ENCODE measurements at regions not wholly inside any gene's neighbourhood (a gene's known extent, or its start where the extent isn't known, plus 50 kb on each side); places are given as distances from the start of the nearest gene placed in this dataset.
"Not testable (repeated sequence)": the region's sequence is repeated elsewhere in the genome, so short reads cannot be mapped to it uniquely, and the experiment has no call there.

DNA sequence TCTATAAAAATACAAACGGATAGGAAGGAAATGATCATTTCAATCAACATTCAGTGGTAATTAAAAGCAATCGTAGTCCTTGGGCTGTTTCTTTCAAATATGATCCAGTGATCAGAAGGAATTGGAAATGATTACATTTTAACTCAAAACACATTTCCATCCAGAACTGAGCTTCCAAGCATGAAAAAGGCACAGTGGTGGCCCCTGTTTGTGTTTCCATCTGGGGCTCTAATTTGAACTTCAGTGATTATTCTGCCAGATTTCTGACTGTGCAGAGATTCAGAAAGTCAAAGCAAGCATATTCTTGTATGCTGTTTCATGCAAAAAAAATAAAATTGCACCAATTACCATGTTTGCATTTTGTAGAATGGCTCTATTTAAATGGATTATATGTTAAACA, 157.0 kb upstream of the LMNTD1 start:
- Mint-ChIP-seq H3K4me3 (no peak overlapping the region), H3K9me3 (peaks cover 2 to 3% of the 10 kb centered on the region in 2 donors), H3K27me3 (ENCODE audit: low read depth) (no peaks in the 10 kb centered on the region), H3K4me1 (ENCODE audit: low read depth) (peaks cover 14% of the 10 kb centered on the region), H3K36me3 (ENCODE audit: insufficient read depth in 2 of 2) (peaks cover 0 to 2% of the 10 kb centered on the region in 2 donors), H3K27ac (no peak overlapping the region)
- ATAC-seq (replicated peaks in 1 of 2) (no peak), DNase-seq (no peak)

DNA sequence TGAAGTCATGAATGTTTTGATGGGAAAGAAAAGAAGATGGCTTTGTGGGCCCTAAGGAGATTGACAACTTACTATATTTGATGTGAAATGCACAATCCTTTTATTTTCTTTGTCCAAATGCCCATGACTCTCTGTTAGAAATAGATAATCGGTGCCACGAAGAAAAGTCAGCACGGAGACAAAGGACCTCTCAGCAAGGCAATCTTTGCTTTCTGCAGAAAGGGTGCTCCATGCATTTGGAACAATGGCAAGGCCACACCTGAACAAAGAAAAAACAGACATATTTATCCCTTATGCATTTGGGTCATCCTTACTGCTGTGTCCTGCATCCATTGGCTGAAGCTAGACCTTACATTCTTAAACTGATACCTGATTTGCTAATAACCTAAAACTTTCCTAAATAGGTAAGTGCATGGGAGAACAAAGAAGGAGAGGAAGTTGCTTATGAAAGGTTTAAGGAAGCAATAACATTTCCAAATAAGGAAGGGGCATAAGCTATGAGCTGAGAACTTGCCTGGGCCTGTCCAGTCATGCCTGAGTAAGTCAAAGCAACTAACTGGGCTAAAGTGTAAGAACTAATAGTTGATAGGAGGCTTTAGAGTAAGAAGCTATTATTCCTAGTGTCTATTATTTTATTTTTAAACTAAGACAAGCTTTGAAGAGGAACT, 158.0 kb upstream of the LMNTD1 start:
- not testable (repeated sequence) for H3K36me3 Mint-ChIP-seq (ENCODE audit: insufficient read depth in 2 of 2); ATAC-seq (replicated peaks in 1 of 2); H3K9me3 Mint-ChIP-seq; H3K4me3 Mint-ChIP-seq; H3K27me3 Mint-ChIP-seq (ENCODE audit: low read depth); H3K27ac Mint-ChIP-seq; DNase-seq
- peaks cover 14% of the 10 kb centered on the region for H3K4me1 Mint-ChIP-seq (ENCODE audit: low read depth)

DNA sequence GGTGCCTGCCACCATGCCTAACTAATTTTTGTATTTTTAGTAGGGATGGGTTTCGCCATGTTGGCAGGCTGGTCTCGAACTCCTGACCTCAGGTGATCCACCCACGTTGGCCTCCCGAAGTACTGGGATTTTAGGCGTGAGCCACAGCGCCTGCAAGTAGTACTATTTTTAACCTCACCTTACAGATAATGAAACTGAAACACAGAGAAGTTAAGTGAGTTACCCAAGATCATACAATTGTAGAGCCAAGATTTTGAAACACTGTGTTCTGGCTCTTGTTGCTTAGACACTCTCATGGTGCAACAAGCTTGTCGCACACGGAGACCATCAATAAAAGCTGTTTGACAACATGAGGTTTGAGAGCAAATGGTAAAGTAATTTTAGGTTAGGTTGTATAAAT, 159.1 kb upstream of the LMNTD1 start:
- H3K27ac Mint-ChIP-seq: no peak overlapping the region
- peak in 1 of 2 donors; percentile 12 for DNase-seq
- no peaks in the 10 kb centered on the region for H3K27me3 Mint-ChIP-seq (ENCODE audit: low read depth)
- peaks cover 14% of the 10 kb centered on the region for H3K4me1 Mint-ChIP-seq (ENCODE audit: low read depth)
- H3K4me3 Mint-ChIP-seq: no peak overlapping the region
- H3K9me3 Mint-ChIP-seq: peaks cover 2 to 3% of the 10 kb centered on the region in 2 donors
- H3K36me3 Mint-ChIP-seq (ENCODE audit: insufficient read depth in 2 of 2): no peaks in the 10 kb centered on the region
- ATAC-seq (replicated peaks in 1 of 2): peak in 1 of 2 donors; percentile 44

DNA sequence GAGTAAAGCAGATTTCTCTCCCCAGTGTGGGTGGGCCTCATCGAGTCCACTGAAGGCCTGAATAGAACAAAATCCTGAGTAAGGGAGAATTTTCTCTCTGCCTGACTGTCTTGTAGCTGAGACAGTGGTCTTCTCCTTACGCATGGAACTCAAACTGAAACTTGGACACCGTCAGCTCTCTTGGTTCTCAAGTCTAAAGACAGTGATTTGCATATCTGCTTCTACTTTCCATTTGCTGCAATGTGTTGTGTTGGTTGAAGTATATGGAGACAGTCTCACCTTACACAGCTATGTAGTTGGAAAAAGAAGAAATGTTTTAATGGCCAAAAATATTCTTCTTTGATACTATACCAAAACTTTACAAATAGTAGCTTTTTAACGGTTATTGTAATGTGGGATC, 160.2 kb upstream of the LMNTD1 start:
- no peak for DNase-seq
- Mint-ChIP-seq H3K4me3 (no peak overlapping the region), H3K27me3 (ENCODE audit: low read depth) (no peaks in the 10 kb centered on the region), H3K4me1 (ENCODE audit: low read depth) (peaks cover 20% of the 10 kb centered on the region), H3K9me3 (peaks cover 2 to 3% of the 10 kb centered on the region in 2 donors), H3K36me3 (ENCODE audit: insufficient read depth in 2 of 2) (no peaks in the 10 kb centered on the region), H3K27ac (no peak overlapping the region)
- ATAC-seq (replicated peaks in 1 of 2): no peak

DNA sequence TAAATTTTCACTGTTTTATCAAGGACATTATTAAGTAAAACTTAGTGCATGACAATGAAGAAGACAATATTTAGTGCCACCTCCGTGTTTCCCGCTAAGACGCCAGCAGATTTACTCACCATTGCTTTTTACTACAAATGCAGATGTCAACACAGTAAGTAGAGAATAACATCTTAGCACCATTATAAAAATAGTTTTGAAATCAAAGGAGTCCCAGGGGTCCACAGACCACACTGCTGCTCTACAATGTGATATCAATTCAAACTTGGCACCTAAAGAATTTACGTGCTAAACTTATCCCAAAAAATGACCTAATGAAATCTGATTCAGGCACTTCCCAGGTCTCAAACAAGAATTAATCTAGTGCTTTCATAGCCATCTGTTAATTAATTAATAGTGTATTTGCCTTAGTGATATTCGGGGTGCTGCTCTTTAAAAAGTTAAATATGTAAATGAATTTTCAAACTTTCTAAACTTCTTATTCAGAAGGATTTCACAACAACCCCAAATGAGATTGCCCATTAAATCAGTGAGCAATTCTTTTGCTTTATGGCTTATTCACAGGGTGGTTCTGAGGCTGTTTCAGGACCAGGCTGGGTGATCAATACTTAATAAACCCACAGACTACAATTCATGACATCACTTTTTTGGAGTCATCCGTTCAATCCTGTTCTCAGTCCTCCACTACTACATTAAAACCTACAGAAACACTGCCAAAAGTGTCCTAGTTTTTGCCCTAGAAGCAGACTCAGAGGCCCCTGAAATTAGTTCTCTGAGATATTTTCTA, 161.3 kb upstream of the LMNTD1 start:
- peaks cover 20% of the 10 kb centered on the region for H3K4me1 Mint-ChIP-seq (ENCODE audit: low read depth)
- no peak overlapping the region for H3K4me3 Mint-ChIP-seq
- H3K27me3 Mint-ChIP-seq (ENCODE audit: low read depth): no peaks in the 10 kb centered on the region
- H3K27ac Mint-ChIP-seq: no peak overlapping the region
- ATAC-seq (replicated peaks in 1 of 2): no peak
- H3K36me3 Mint-ChIP-seq (ENCODE audit: insufficient read depth in 2 of 2): no peaks in the 10 kb centered on the region
- no peak for DNase-seq
- peaks cover 0 to 1% of the 10 kb centered on the region in 2 donors for H3K9me3 Mint-ChIP-seq

DNA sequence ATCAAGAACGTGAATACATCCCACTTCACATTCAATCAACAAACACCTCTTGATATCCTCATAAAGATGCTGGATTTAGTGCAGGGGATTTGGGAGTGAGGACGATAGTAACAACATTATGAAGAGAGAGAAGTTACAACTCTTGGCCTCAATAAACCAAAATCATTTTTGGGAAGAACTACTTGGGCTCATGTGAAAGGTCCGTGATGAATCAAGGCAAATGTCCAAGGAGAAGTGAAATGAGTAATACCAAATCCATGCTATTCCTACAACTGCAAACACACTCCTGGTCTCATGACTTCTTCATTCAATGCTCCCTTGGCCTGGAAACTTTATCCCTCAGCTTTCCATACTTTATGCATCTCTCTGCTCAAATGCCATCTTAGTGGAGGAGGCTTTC, 162.0 kb upstream of the LMNTD1 start:
- ATAC-seq (replicated peaks in 1 of 2): no peak
- H3K27me3 Mint-ChIP-seq (ENCODE audit: low read depth): no peaks in the 10 kb centered on the region
- peaks cover 0 to 1% of the 10 kb centered on the region in 2 donors for H3K9me3 Mint-ChIP-seq
- H3K27ac Mint-ChIP-seq: no peak overlapping the region
- H3K4me3 Mint-ChIP-seq: no peak overlapping the region
- H3K4me1 Mint-ChIP-seq (ENCODE audit: low read depth): peaks cover 20% of the 10 kb centered on the region
- no peaks in the 10 kb centered on the region for H3K36me3 Mint-ChIP-seq (ENCODE audit: insufficient read depth in 2 of 2)
- DNase-seq: no peak

DNA sequence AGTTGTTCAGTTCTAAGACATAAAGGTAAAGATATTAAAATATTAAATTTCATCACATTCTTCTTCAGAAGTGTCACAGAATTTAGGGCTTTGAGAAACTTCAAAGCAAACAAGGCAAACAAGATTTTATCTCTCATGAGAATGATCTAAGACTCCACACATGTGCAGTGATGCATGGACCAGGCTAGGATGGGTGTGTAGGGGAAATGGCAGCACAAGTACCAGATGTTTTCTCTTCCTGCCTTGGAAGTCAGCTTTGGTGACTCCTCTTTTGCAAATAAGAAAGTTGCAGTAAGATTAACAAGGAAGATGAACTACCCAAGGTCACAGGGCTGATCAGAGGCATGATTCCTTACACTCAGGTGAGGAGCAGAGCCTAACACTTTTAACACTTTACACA, 163.8 kb upstream of the LMNTD1 start:
- DNase-seq (no peak), ATAC-seq (replicated peaks in 1 of 2) (no peak)
- no peaks in the 10 kb centered on the region for H3K36me3 Mint-ChIP-seq (ENCODE audit: insufficient read depth in 2 of 2)
- H3K9me3 Mint-ChIP-seq: peaks cover 0 to 1% of the 10 kb centered on the region in 2 donors
- no peaks in the 10 kb centered on the region for H3K27me3 Mint-ChIP-seq (ENCODE audit: low read depth)
- peaks cover 20% of the 10 kb centered on the region for H3K4me1 Mint-ChIP-seq (ENCODE audit: low read depth)
- no peak overlapping the region for H3K4me3 Mint-ChIP-seq
- H3K27ac Mint-ChIP-seq: no peak overlapping the region

DNA sequence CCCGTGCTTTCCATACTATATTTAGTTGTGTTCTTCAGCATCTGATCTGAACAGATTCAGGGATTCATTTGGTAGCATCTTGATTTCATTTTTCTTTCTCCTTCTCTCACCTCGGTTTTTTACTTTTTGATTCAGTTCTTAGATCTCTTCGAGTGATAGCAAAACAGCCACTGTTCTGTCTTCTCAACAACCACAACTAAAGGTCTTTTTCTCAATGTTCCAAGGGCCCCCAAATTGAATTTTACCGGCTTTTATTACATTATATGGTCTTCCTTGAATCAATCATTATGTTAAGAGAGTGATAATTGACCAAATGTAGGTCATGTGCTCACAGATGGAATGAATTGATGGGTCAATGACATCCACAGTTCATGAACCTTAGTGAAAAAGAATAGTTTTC, 164.5 kb upstream of the LMNTD1 start:
- Mint-ChIP-seq H3K4me3 (no peak overlapping the region), H3K9me3 (peaks cover 0 to 1% of the 10 kb centered on the region in 2 donors), H3K27me3 (ENCODE audit: low read depth) (no peaks in the 10 kb centered on the region), H3K36me3 (ENCODE audit: insufficient read depth in 2 of 2) (no peaks in the 10 kb centered on the region), H3K4me1 (ENCODE audit: low read depth) (peaks cover 13% of the 10 kb centered on the region), H3K27ac (no peak overlapping the region)
- ATAC-seq (replicated peaks in 1 of 2) (no peak), DNase-seq (no peak)

DNA sequence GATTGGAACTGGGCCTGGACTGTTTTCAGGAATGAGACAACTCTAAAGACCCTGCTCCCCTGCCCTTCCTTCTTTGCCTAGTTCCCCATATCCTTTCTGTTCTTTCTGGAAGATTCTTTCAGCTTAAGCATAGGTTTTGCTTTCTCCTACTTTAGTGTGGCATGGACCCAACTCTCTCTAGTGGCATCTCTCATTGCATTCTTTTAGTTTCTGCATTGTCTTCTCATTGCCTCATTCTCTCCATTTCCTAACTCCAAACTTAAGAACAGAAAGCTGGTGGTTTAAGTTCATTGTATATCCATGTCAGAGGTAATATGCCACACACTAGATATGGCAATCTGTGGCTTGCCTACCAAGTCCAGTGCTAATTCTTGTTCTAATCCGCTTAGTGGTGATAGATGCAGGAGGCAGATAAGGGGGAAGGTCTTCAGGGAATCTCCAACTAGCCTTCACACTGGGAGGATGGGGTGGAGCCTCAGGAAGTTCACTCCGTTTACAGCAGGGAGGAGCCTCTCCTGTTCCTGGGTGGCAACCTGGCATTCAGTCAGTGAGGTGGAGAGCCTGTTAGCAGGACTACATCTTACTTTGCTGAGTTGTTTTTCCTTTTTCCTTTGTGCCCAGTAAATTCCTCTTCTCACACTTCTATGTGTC, 165.1 kb upstream of the LMNTD1 start:
- peaks cover 8% of the 10 kb centered on the region for H3K4me1 Mint-ChIP-seq (ENCODE audit: low read depth)
- no peak overlapping the region for H3K27ac Mint-ChIP-seq
- no peaks in the 10 kb centered on the region for H3K27me3 Mint-ChIP-seq (ENCODE audit: low read depth)
- no peaks in the 10 kb centered on the region for H3K9me3 Mint-ChIP-seq
- no peaks in the 10 kb centered on the region for H3K36me3 Mint-ChIP-seq (ENCODE audit: insufficient read depth in 2 of 2)
- ATAC-seq (replicated peaks in 1 of 2): no peak
- no peak overlapping the region for H3K4me3 Mint-ChIP-seq
- DNase-seq: no peak

DNA sequence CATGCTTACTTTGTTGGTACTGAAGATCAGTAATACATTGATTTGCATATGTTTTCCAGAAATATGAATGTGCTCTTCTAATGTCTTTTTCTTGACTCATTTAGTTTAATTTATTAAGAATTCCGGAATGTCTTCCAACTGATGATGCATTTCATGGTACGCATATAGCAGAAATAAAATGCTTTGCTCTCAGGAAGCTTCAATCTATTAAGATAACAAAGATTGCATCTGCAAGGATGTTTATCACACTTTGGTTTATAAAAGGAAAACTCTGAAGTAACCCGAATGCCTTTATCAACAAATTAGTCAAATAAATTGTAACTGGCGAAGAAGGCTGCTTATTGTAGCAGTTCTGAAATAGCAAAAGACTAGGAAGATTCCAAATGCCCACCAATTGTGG, 166.4 kb upstream of the LMNTD1 start:
- Mint-ChIP-seq H3K4me3 (no peak overlapping the region), H3K4me1 (ENCODE audit: low read depth) (peaks cover 6% of the 10 kb centered on the region), H3K36me3 (ENCODE audit: insufficient read depth in 2 of 2) (no peaks in the 10 kb centered on the region), H3K27me3 (ENCODE audit: low read depth) (no peaks in the 10 kb centered on the region), H3K27ac (no peak overlapping the region), H3K9me3 (peaks cover 0 to 2% of the 10 kb centered on the region in 2 donors)
- ATAC-seq (replicated peaks in 1 of 2): no peak
- no peak for DNase-seq

DNA sequence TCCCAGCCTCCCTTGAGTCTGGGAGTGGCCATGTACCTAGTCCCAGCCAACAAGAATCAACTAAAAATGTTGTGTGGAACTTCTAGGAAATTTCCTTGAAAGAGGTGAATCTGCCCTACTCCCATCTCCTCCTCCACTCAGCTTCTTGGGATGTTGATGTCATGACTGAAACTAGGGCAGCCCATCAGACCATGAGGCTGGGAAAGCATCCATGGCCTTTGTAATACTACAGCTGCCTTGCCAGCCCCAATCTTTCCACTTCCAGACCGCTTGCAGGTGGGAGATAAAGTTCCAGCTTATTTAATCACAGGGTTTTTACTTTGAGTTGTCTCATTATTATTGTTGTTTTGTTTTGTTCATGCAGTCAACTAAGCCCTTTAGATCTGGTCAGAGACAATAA, 170.3 kb upstream of the LMNTD1 start:
- Mint-ChIP-seq H3K9me3 (peaks cover 0 to 2% of the 10 kb centered on the region in 2 donors), H3K36me3 (ENCODE audit: insufficient read depth in 2 of 2) (no peaks in the 10 kb centered on the region), H3K27me3 (ENCODE audit: low read depth) (no peaks in the 10 kb centered on the region), H3K27ac (no peak overlapping the region), H3K4me1 (ENCODE audit: low read depth) (no peaks in the 10 kb centered on the region), H3K4me3 (no peak overlapping the region)
- DNase-seq (no peak), ATAC-seq (replicated peaks in 1 of 2) (no peak)

DNA sequence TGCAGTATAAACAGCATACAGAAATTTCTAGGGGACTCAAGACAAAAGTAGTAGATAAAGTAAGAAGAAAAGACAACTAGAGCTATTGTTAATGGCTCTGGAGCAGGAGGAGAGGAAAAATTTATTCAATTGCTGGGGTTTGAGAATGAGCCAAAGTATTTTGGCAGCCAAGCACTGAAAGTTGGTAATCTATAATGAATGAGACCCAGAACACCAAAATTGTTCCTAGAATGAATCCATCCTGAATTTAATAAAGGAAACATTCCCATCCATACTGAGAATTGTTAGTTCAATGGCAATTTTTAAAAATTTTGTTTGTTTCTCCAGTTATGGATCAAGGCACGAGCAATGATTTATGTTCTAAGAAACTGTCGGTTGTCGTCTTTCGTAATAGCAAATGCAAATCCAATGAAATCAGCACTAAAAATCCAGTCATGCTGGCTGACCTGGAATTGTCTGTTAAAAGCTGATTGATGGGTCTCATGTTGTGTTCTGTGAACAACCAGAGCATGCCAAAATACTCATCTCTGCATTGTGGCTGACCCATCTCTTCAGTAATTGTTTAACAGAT, 170.9 kb upstream of the LMNTD1 start:
- H3K36me3 Mint-ChIP-seq (ENCODE audit: insufficient read depth in 2 of 2): no peaks in the 10 kb centered on the region
- ATAC-seq (replicated peaks in 1 of 2) (no peak), DNase-seq (no peak)
- H3K27ac Mint-ChIP-seq: no peak overlapping the region
- no peaks in the 10 kb centered on the region for H3K27me3 Mint-ChIP-seq (ENCODE audit: low read depth)
- H3K9me3 Mint-ChIP-seq: peaks cover 0 to 2% of the 10 kb centered on the region in 2 donors
- H3K4me3 Mint-ChIP-seq: no peak overlapping the region
- H3K4me1 Mint-ChIP-seq (ENCODE audit: low read depth): no peaks in the 10 kb centered on the region

DNA sequence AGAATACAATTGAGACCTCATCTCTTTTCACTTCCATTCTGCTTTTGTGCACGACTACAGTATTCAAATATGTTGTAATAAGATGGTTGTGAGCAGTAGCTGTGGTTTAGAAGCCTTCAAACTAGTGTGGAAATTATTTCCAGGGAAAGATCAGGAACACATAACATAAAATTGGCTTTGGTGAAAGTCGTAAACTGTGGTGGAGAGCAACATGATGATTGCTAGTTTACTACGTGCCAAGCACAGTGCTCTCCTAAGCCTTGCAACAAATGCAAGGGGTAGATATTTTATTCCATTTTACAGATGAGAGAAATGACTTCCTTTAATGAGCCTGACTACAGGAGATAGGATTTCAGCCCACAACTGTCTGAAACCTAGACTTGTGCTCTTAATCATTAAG, 172.4 kb upstream of the LMNTD1 start:
- Mint-ChIP-seq H3K4me3 (no peak overlapping the region), H3K4me1 (ENCODE audit: low read depth) (no peaks in the 10 kb centered on the region), H3K9me3 (peaks cover 0 to 6% of the 10 kb centered on the region in 2 donors), H3K27ac (no peak overlapping the region), H3K27me3 (ENCODE audit: low read depth) (no peaks in the 10 kb centered on the region), H3K36me3 (ENCODE audit: insufficient read depth in 2 of 2) (no peaks in the 10 kb centered on the region)
- DNase-seq: no peak
- ATAC-seq (replicated peaks in 1 of 2): no peak

Measured in activated T-cell treated with anti-CD3 and anti-CD28 coated beads, Interleukin-2, amount 50 U/mL, for 72 hours (primary cell).